ENCODE measurements at regions not wholly inside any gene's neighbourhood (a gene's known extent, or its start where the extent isn't known, plus 50 kb on each side); places are given as distances from the start of the nearest gene placed in this dataset.
"Not testable (repeated sequence)": the region's sequence is repeated elsewhere in the genome, so short reads cannot be mapped to it uniquely, and the experiment has no call there.

GRCh38 chr9:73090214-73090613 lies 61.5 kb upstream of the ANXA1 start:
- Histone ChIP-seq H3K27ac (no peak overlapping the region), H3K4me3 (no peak overlapping the region), H3K36me3 (no peaks in the 10 kb centered on the region), H3K9me3 (no peaks in the 10 kb centered on the region), H3K4me1 (ENCODE audit: insufficient read depth) (no peaks in the 10 kb centered on the region), H3K27me3 (no peaks in the 10 kb centered on the region)
- intact Hi-C loops (cut with DNase I), result loop anchor here in 1 of 4 donors (5.0 kb wide), 1 partner anchor 1818 kb away; no protein-coding TSS in a partner anchor
- TF ChIP-seq CTCF (IDR thresholded peaks at IDR 0.05), result no peak
- no peak for TF ChIP-seq POLR2A (IDR thresholded peaks at IDR 0.05)
- no peak for TF ChIP-seq EP300 (IDR thresholded peaks at IDR 0.05)
- DNase-seq, result no peak
- 65 to 97% (median 83%) methylated on average over 3 of the region's 3 CpGs for WGBS, 3 donors

- no peaks in the 10 kb centered on the region for H3K36me3 ChIP-seq
- H3K9me3 ChIP-seq, result no peaks in the 10 kb centered on the region
- DNase-seq, result no peak
- TF ChIP-seq POLR2A (IDR thresholded peaks at IDR 0.05) (no peak), CTCF (IDR thresholded peaks at IDR 0.05) (no peak), EP300 (IDR thresholded peaks at IDR 0.05) (no peak)
- intact Hi-C loops (cut with DNase I), result loop anchor here in 2 of 4 donors (10.0 kb wide), 2 partner anchors 65 to 235 kb away; no protein-coding TSS in a partner anchor
- WGBS, 3 donors, result 86 to 92% (median 87%) methylated on average over 3 of the region's 3 CpGs
- H3K27ac ChIP-seq, result no peak overlapping the region
- no peak overlapping the region for H3K4me3 ChIP-seq
- H3K4me1 ChIP-seq (ENCODE audit: insufficient read depth), result no peaks in the 10 kb centered on the region
- no peaks in the 10 kb centered on the region for H3K27me3 ChIP-seq
Observed at GRCh38 chr9:73089304-73089985, 62.2 kb upstream of the ANXA1 start.

- DNase-seq; H3K4me1 ChIP-seq (ENCODE audit: insufficient read depth); H3K4me3 ChIP-seq; H3K36me3 ChIP-seq; H3K9me3 ChIP-seq; H3K27ac ChIP-seq; H3K27me3 ChIP-seq: not testable (repeated sequence)
- intact Hi-C loops (cut with DNase I), result loop anchor here in 2 of 4 donors (10.0 kb wide), 2 partner anchors 63 to 233 kb away; no protein-coding TSS in a partner anchor
- WGBS, 3 donors, result 73 to 82% (median 77%) methylated on average over 3 of the region's 4 CpGs
Observed at GRCh38 chr9:73087876-73088275, 63.8 kb upstream of the ANXA1 start.

GRCh38 chr9:73083519-73083918 lies 68.1 kb upstream of the ANXA1 start:
- no peak for DNase-seq
- intact Hi-C loops (cut with DNase I), result loop anchor here in 3 of 4 donors (5.0 to 10.0 kb wide), 5 partner anchors 51 to 229 kb away; no protein-coding TSS in a partner anchor
- H3K36me3 ChIP-seq, result no peaks in the 10 kb centered on the region
- no peak overlapping the region for H3K4me3 ChIP-seq
- H3K27ac ChIP-seq, result no peak overlapping the region
- H3K27me3 ChIP-seq, result no peaks in the 10 kb centered on the region
- TF ChIP-seq CTCF (IDR thresholded peaks at IDR 0.05) (no peak), EP300 (IDR thresholded peaks at IDR 0.05) (no peak), POLR2A (IDR thresholded peaks at IDR 0.05) (no peak)
- H3K4me1 ChIP-seq (ENCODE audit: insufficient read depth), result peaks cover 4% of the 10 kb centered on the region
- H3K9me3 ChIP-seq, result no peaks in the 10 kb centered on the region

- TF ChIP-seq POLR2A (IDR thresholded peaks at IDR 0.05), result no peak
- peak; percentile 49 to 85 (median 73) for TF ChIP-seq CTCF (IDR thresholded peaks at IDR 0.05)
- TF ChIP-seq EP300 (IDR thresholded peaks at IDR 0.05), result no peak
- Histone ChIP-seq H3K4me3 (no peak overlapping the region), H3K36me3 (no peaks in the 10 kb centered on the region), H3K4me1 (ENCODE audit: insufficient read depth) (peaks cover 4% of the 10 kb centered on the region), H3K27ac (no peak overlapping the region), H3K27me3 (no peaks in the 10 kb centered on the region), H3K9me3 (no peaks in the 10 kb centered on the region)
- intact Hi-C loops (cut with DNase I), result loop anchor here in 3 of 4 donors (5.0 to 10.0 kb wide), 5 partner anchors 50 to 227 kb away; no protein-coding TSS in a partner anchor
- WGBS, 3 donors, result 70 to 77% (median 74%) methylated on average over 2 of the region's 2 CpGs
- DNase-seq, result peak in 1 of 5 donors; percentile 36
Observed at GRCh38 chr9:73081979-73082657, 69.5 kb upstream of the ANXA1 start.

Measured in ovary (tissue), 7 donors.